PC-9 (cell line): ENCODE measurements at regions not wholly inside any gene's neighbourhood (a gene's known extent, or its start where the extent isn't known, plus 50 kb on each side); places are given as distances from the start of the nearest gene placed in this dataset.

Experiments used
- BruUV-seq: library from RNA; stranded (reverse); fragments of 400-500 nt; replicated peaks from 2 replicates; lab custom pipeline; 2021; lab: Mats Ljungman, UMichigan
- CTCF ChIA-PET: fragments of 300-600 bp; sonication (Branson Sonifier 250); formaldehyde crosslinking; loops from one replicate; lab custom pipeline; 2022; ENCODE audit warnings: antibody characterized with exemption; lab: Charles Lee
- POLR2A ChIA-PET: fragments of 300-600 bp; sonication (Branson Sonifier 250); formaldehyde crosslinking; loops from one replicate; lab custom pipeline; 2022; ENCODE audit warnings: antibody characterized with exemption; ENCODE audit not compliant: unreplicated experiment; lab: Charles Lee
- DNase-seq, 2 experiments: peaks; one replicate each; pipeline versions ENCODE4 v3.0.0 to v3.0.0-alpha.2; 2015 to 2022; ENCODE audit warnings: mixed read lengths in 1 of 2
- H2AFZ ChIP-seq: fragments of 200-600 bp; sonication (generic); 2 replicates; pipeline ENCODE4 v1.8.1; 2017; ENCODE audit warnings: antibody characterized with exemption
- H3F3A ChIP-seq: fragments of 200-600 bp; sonication (generic); 2 replicates; pipeline ENCODE4 v1.8.1; 2017; ENCODE audit warnings: antibody characterized with exemption, mild to moderate bottlenecking, low read depth; ENCODE audit not compliant: insufficient read depth
- H3K27ac ChIP-seq: fragments of 200-600 bp; sonication (generic); 2 replicates; pipeline ENCODE4 v1.6.1; 2016; ENCODE audit warnings: mixed run types
- H3K27me3 ChIP-seq: fragments of 200-600 bp; sonication (generic); 2 replicates; pipeline ENCODE4 v1.6.1; 2016; ENCODE audit warnings: low read depth, mixed run types; ENCODE audit not compliant: insufficient read depth
- H3K36me3 ChIP-seq: fragments of 200-600 bp; sonication (generic); 2 replicates; pipeline ENCODE4 v1.6.1; 2016; ENCODE audit warnings: low read depth, mixed run types
- H3K4me1 ChIP-seq: fragments of 200-600 bp; sonication (generic); replicated peaks from 2 replicates; pipeline ENCODE4 v1.6.1; 2016; ENCODE audit warnings: mixed run types; ENCODE audit not compliant: insufficient read depth
- H3K4me2 ChIP-seq: fragments of 200-600 bp; sonication (generic); 2 replicates; pipeline ENCODE4 v1.6.1; 2017; ENCODE audit warnings: mixed run types
- H3K4me3 ChIP-seq: fragments of 200-600 bp; sonication (generic); 2 replicates; pipeline ENCODE4 v1.6.1; 2016; ENCODE audit warnings: mixed run types
- H3K79me2 ChIP-seq: fragments of 200-600 bp; sonication (generic); 2 replicates; pipeline ENCODE4 v1.6.1; 2017; ENCODE audit warnings: low read depth, mixed run types
- H3K9me2 ChIP-seq: fragments of 200-600 bp; sonication (generic); 2 replicates; pipeline ENCODE4 v1.8.1; 2017; ENCODE audit warnings: mild to moderate bottlenecking; ENCODE audit not compliant: insufficient read depth
- H3K9me3 ChIP-seq: fragments of 200-600 bp; sonication (generic); 2 replicates; pipeline ENCODE4 v1.8.1; 2016; ENCODE audit warnings: low read depth; ENCODE audit not compliant: insufficient read depth
- H4K20me1 ChIP-seq: fragments of 200-600 bp; sonication (generic); 2 replicates; pipeline ENCODE4 v1.8.1; 2017; ENCODE audit not compliant: insufficient read depth
- CTCF ChIP-seq: fragments of 200-600 bp; sonication (generic); conservative IDR thresholded peaks from 2 replicates; pipeline ENCODE4 v1.6.1; 2017; ENCODE audit warnings: mixed run types, antibody characterized with exemption, mild to moderate bottlenecking, moderate library complexity
- EZH2 ChIP-seq: fragments of 200-600 bp; sonication (generic); IDR thresholded peaks from 2 replicates; pipeline ENCODE4 v1.8.0; 2017; ENCODE audit warnings: antibody characterized with exemption, low read depth
- intact Hi-C: fragments of 100-400 bp; cut with micrococcal nuclease; formaldehyde crosslinking; loops from one replicate; pipeline ENCODE4 v1.10.0; 2022; ENCODE audit not compliant: unreplicated experiment

GRCh38 chr18:28706397-28706796, 529.5 kb upstream of the CDH2 start:
- Histone ChIP-seq H3K27me3 (no peaks in the 10 kb centered on the region), H3K4me3 (no peak overlapping the region), H3K4me2 (no peak overlapping the region), H3F3A (no peaks in the 10 kb centered on the region), H3K79me2 (no peaks in the 10 kb centered on the region), H4K20me1 (no peaks in the 10 kb centered on the region), H3K36me3 (no peaks in the 10 kb centered on the region), H3K9me2 (no peaks in the 10 kb centered on the region), H2AFZ (no peak overlapping the region), H3K9me3 (no peaks in the 10 kb centered on the region), H3K27ac (no peak overlapping the region), H3K4me1 (no peaks in the 10 kb centered on the region)
- DNase-seq: no peak
- no peak for TF ChIP-seq EZH2
- no peak for TF ChIP-seq CTCF
- ChIA-PET POLR2A (no interaction called here), CTCF (no interaction called here)
- BruUV-seq: no TSS peak
- intact Hi-C loops: no loop called here

- Histone ChIP-seq H3K79me2 (no peaks in the 10 kb centered on the region), H3K27ac (no peak overlapping the region), H3K4me2 (no peak overlapping the region), H3K4me3 (no peak overlapping the region), H2AFZ (no peak overlapping the region), H3K36me3 (no peaks in the 10 kb centered on the region), H3F3A (no peaks in the 10 kb centered on the region), H4K20me1 (no peaks in the 10 kb centered on the region), H3K9me2 (no peaks in the 10 kb centered on the region), H3K4me1 (no peaks in the 10 kb centered on the region), H3K27me3 (no peaks in the 10 kb centered on the region), H3K9me3 (no peaks in the 10 kb centered on the region)
- no TSS peak for BruUV-seq
- DNase-seq: no peak
- TF ChIP-seq CTCF: no peak
- no peak for TF ChIP-seq EZH2
- CTCF ChIA-PET: no interaction called here
- POLR2A ChIA-PET: no interaction called here
- intact Hi-C loops: no loop called here
These were observed 528.6 kb upstream of the CDH2 start for GRCh38 chr18:28705482-28705881.

DNA sequence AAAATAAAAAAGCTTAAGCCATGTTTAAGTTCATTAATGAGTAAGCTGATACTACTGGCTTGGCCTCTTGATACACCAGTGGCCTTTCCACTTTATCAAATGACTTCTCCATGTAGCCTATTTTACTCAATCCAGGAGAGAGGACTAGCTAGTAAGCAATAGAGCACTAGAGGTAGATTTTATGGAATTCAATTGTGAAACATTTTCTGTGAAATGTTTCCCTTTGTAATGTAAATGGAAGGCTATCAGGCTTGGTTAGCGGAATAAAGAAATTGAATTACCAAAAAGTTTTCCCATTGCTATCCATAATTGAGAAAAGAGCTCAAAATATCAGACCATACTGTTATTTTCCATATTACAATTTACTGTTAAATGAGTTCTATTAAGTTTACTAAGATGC, 515.4 kb upstream of the CDH2 start:
- ChIA-PET POLR2A (no interaction called here), CTCF (no interaction called here)
- DNase-seq: no peak
- Histone ChIP-seq H3K27me3 (no peaks in the 10 kb centered on the region), H3K4me2 (no peak overlapping the region), H3K9me3 (no peaks in the 10 kb centered on the region), H3K4me1 (no peaks in the 10 kb centered on the region), H2AFZ (no peak overlapping the region), H3K9me2 (no peaks in the 10 kb centered on the region), H4K20me1 (no peaks in the 10 kb centered on the region), H3K4me3 (no peak overlapping the region), H3K79me2 (no peaks in the 10 kb centered on the region), H3F3A (no peaks in the 10 kb centered on the region), H3K27ac (no peak overlapping the region), H3K36me3 (no peaks in the 10 kb centered on the region)
- BruUV-seq: no TSS peak
- TF ChIP-seq EZH2: no peak
- TF ChIP-seq CTCF: no peak
- intact Hi-C loops: no loop called here
